DMS53 treated with DMSO at 0.1 percent for 48 hours (cell line): ENCODE measurements at regions not wholly inside any gene's neighbourhood (a gene's known extent, or its start where the extent isn't known, plus 50 kb on each side); places are given as distances from the start of the nearest gene placed in this dataset.
"Not testable (repeated sequence)": the region's sequence is repeated elsewhere in the genome, so short reads cannot be mapped to it uniquely, and the experiment has no call there.

Experiments
- DNase-seq: peaks from one replicate; lab custom pipeline; 2025; ENCODE audit not compliant: unreplicated experiment; lab: John Stamatoyannopoulos, UW

DNA sequence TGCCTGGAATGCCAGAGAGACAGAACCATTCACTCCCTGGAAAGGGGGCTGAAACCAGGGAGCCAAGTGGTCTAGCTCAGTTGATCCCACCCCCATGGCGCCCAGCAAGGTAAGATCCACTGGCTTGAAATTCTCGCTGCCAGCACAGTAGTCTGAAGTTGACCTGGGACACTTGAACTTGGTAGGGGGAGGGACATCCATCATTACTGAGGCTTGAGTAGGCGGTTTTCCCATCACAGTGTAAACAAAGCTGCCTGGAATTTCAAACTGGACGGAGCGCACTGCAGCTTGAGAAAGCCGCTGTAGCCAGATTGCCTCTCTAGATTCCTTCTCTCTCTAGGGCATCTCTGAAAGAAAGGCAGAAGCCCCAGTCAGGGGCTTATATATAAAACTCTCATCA is 310.7 kb upstream of the DPPA4 start:
- DNase-seq = no peak

DNA sequence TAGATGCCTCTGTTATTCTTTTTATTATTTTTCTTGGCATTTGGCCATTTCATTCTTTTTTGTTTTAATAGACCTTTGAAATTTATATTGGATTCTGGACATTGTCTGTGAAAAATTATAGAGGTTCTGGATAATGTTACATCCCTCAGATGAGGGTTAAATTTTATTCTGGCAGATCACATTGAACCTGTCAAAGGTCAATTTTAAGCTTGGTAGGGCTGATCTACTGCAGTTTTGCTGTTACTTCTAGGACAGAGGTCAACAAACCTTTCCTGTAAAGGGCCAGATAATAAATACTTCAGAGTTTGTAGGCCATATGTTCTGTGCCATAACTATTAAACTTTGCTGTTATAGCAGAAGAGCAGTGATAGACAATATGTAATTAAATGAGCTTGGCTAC is 318.9 kb upstream of the DPPA4 start:
- DNase-seq = no peak

GRCh38 chr3:109678600-109678999 is 341.3 kb upstream of the DPPA4 start:
- DNase-seq = peak; percentile 0

GRCh38 chr3:109679664-109680063 is 342.3 kb upstream of the DPPA4 start:
- DNase-seq = no peak

DNA sequence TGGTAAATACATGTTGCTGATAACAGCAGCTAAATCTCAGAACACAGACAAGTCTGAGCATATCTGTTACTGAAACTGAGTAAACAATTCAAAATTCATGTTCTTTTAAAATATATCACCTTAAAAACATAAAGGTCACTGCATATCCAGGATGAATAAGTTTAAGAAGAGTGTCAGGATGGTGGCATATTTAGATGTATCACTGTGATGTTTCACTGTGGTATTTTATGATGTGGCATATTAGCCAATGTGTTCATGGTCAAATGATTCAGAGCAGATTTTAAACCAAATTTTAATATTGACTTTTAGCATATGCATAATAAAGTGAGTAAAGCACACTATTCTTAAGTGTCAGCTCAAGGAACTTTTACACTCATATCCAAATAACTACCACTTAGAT is 346.4 kb upstream of the DPPA4 start:
- no peak for DNase-seq

DNA sequence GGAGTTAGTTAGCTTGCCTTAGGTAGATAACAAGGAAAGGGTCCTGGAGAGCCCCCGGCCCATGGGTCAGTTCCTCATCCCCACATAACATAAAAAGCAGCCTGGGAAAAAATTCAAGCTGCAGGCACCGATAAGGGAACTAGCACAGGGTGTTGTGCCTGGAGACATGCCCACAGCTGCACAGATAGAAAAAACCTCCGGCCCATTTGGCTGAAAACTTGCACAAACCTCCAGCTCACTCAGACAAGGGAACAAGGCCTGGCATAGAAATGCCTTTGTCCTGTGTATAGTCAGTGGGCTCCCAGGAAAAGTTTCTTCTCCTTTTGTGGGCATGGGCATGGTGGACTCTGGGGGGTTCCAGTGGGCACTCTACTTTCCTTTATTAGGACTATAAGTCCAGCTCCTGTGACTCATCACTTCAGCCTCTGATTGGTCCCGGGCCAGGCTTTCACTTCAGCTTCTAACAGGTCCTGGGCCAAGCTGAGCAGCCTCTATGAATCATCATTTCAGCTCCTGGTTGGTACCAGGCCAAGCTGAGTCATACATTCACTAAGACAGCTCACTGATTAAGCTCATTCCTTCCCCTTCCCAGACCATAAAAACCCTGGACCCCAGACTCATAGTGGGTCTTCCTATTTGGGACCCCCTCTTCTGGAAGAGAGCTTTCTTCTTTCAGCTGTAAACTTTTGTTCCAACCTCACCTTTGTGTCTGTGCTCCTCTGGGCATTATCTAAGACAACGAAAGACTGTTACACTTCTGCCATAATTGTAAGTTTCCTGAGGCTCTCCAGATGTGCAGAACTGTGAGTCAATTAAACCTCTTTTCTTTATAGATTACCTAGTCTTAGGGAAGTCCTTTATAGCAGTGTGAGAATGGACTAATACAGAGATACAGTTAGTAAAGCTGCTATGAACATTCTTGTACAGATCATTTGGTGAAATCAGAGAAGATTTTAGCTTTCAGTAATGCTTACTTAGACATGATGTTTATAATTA is 348.0 kb upstream of the DPPA4 start:
- DNase-seq = peak; percentile 21

DNA sequence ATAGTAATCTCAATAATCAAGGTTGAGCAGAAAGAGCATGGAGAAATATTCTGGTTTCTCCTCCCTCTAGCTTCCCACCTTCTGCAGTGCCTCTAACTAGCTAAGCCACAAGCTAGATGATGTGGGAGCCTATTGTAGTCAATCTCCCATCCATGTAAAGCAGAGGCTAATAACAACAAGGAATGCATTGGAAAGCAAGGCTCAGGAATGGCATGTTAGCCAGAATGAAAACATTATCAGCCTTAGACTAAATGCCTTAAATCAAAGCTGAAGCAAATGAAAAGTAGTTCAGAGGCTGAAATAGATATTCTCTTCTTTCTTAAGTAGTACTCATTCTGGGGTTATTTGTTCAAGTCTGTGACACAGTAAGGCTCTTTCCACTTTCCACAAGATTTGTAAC is 350.3 kb upstream of the DPPA4 start:
- DNase-seq = no peak

GRCh38 chr3:109696932-109697331 is 359.6 kb upstream of the DPPA4 start:
- DNase-seq = no peak

DNA sequence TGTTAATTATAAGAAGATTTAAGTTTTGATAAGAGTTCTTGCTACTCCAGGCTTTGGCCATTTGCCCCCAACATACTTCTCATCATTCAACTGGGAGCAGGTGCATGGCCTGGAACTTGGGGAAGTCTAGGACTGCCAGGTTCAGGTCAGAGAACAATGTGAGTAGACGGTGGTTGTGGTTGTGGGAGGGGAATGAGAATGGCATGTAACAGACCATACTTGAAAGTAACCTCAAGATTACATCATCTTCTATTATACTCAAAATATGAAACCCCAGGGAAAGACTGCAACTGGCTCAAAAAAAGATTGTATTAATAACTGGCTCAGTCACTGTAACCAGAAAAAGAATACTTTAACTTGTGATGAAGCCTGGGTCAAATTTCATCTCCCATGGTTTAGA is 364.9 kb upstream of the DPPA4 start:
- DNase-seq = no peak

- DNase-seq = no peak
Measured at GRCh38 chr3:109702976-109703375, 365.6 kb upstream of the DPPA4 start.

DNA sequence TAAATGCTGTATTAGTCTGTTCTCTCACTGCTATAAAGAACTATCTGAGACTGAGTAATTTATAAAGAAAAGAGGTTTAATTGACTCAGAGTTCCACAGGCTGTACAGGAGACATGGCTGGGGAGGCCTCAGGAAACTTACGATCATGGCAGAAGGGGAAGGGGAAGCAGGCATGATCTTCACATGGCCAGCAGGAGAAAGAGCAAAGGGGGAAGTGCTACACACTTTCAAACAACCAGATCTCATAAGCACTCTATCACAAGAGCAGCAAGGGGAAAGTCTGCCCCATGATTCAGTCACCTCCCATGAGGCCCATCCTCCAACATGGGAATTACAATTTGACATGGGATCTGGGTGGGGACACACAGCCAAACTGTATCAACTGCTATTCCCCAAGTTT is 367.8 kb upstream of the DPPA4 start:
- DNase-seq = not testable (repeated sequence)

- no peak for DNase-seq
Measured at GRCh38 chr3:109707617-109708016, 370.3 kb upstream of the DPPA4 start.

DNA sequence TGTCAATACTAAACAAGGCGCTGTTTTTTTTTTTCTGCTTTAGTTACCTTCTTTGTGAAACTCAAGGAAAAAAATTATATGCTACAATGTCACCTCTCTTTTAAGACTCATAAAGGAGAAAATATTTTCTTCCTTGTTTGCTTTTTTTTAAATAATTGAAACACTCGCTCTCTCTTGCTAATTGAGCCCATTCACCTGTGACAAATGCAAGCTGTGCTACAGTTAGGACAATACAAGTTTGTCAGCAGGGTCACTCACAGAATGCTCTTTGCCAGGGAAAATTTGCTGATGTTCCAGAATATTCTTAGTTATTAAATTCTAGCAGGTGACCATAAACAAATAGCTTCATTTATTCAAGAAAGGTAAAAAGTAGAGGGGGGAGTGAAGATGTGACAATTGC is 375.9 kb upstream of the DPPA4 start:
- no peak for DNase-seq

DNA sequence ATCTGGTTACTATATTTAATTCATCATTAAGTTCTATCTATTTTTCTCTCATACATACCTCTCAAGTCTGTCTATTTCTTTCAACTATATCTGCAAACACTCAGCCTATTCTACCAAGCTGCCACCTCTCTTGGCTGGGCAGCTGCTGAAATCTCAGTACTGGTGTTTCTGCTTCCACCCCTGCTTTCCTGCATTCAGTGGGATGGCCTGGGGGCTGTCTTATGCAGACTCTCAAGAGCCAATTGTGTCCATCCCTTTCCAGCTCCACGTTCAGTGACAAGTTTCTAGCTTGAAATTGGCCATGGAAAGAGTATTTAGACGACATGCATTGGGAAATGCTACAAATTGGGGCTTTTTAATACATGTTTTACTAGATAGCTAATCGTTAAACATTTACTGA is 378.4 kb upstream of the DPPA4 start:
- no peak for DNase-seq

GRCh38 chr3:109718850-109719249 is 381.5 kb upstream of the DPPA4 start:
- DNase-seq = no peak

GRCh38 chr3:109728861-109729494 is 391.6 kb upstream of the DPPA4 start:
- DNase-seq = peak; percentile 9

GRCh38 chr3:109731639-109732473 is 394.5 kb upstream of the DPPA4 start:
- DNase-seq = peak; percentile 38

- no peak for DNase-seq
Measured at GRCh38 chr3:109743981-109744380, 406.6 kb upstream of the DPPA4 start.

DNA sequence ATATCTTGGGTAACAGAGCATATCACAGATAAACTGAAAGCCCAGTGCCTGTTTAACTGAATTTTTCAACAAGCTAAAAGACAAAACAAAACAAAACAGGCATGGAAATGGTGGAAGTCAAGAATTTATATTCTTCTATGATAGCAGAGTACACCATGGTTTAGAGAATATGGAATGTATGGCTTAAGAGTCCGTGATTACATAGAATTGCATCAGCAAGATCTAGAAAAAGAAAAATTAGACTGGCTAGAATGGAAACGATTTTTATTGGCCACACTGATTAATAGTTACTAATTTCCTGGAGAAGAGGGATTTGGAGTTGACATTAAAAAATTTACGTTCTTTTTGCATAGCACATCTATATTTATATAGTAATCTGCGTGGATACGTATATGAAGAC is 435.2 kb upstream of the DPPA4 start:
- no peak for DNase-seq

- DNase-seq = no peak
Measured at GRCh38 chr3:109774108-109774507, 436.8 kb upstream of the DPPA4 start.

GRCh38 chr3:109784285-109784684 is 446.9 kb upstream of the DPPA4 start:
- DNase-seq = no peak
